ENCODE measurements at regions not wholly inside any gene's neighbourhood (a gene's known extent, or its start where the extent isn't known, plus 50 kb on each side); places are given as distances from the start of the nearest gene placed in this dataset.
A peak's percentile ranks its signal among the peaks of the same experiment; 100 is the strongest.

- WGBS (ENCODE audit: insufficient coverage, low coverage, missing lambda C conversion rate): 2% methylated on average over 2 of the region's 2 CpGs
- intact Hi-C loops (cut with micrococcal nuclease) (no loop called here), in situ Hi-C loops (cut with MboI) (no loop called here)
- H3K9ac ChIP-seq (ENCODE audit: insufficient read depth in 1 of 2, low read depth in 2 of 2, low read length in 2 of 2): no peak overlapping the region
- FAIRE-seq (no peak), DNase-seq (ENCODE audit: extremely low read depth in 1 of 4, low spot score in 3 of 4) (no peak), ATAC-seq (no peak)
- no peak overlapping the region for H2AFZ ChIP-seq (ENCODE audit: low read depth, low read length)
- H3K79me2 ChIP-seq (ENCODE audit: control insufficient read depth, insufficient read depth, low read length): no peaks in the 10 kb centered on the region
- H3K9me1 ChIP-seq (ENCODE audit: control insufficient read depth, insufficient read depth, low read length): no peaks in the 10 kb centered on the region
- no peak overlapping the region for H3K4me2 ChIP-seq (ENCODE audit: insufficient read depth, low read length)
- H3K4me1 ChIP-seq (replicated peaks in 1 of 2; ENCODE audit: control insufficient read depth in 2 of 2, insufficient read depth in 2 of 2, low read length in 2 of 2): no peaks in the 10 kb centered on the region
- H3K4me3 ChIP-seq: no peak overlapping the region
- CTCF ChIA-PET (ENCODE audit: low intra/inter-chr PET ratio): no interaction called here
- no peaks in the 10 kb centered on the region for H3K27me3 ChIP-seq (ENCODE audit: control insufficient read depth in 2 of 2, insufficient read depth in 2 of 2, low read length in 2 of 2)
- BruUV-seq (replicated peaks): no TSS peak
- H3K36me3 ChIP-seq (ENCODE audit: control insufficient read depth, insufficient read depth, low read length): no peaks in the 10 kb centered on the region
- no peaks in the 10 kb centered on the region for H4K20me1 ChIP-seq (replicated peaks; ENCODE audit: control insufficient read depth, insufficient read depth, low read length)
- POLR2A ChIA-PET: no interaction called here
- no peak overlapping the region for H3K27ac ChIP-seq (ENCODE audit: extremely low read depth, low read depth, low read length)
- TF ChIP-seq EP400 (IDR thresholded peaks at IDR 0.05) (no peak), MAFF (IDR thresholded peaks at IDR 0.05; ENCODE audit: low read length) (peak; percentile 16; the same call in 1 of the 2 replicates)
- 0 out of 2 replicates have a peak, but pooled peaks cover 2% of the 10 kb centered on the region for H3K9me3 ChIP-seq (replicated peaks; ENCODE audit: control insufficient read depth, insufficient read depth, low read depth, low read length)
Observed at GRCh38 chr7:126378642-126379041, 874.1 kb downstream of the GRM8 start.

- in situ Hi-C loops (cut with MboI): no loop called here
- no peak overlapping the region for H3K4me2 ChIP-seq (ENCODE audit: insufficient read depth, low read length)
Observed at GRCh38 chr7:126370038-126370668, 882.6 kb downstream of the GRM8 start.

More at GRCh38 chr7:126370038-126370668, 882.6 kb downstream of the GRM8 start:
- FAIRE-seq (no peak), DNase-seq (ENCODE audit: extremely low read depth in 1 of 4, low spot score in 3 of 4) (no peak), ATAC-seq (no peak)
- Histone ChIP-seq H3K9ac (ENCODE audit: insufficient read depth in 1 of 2, low read depth in 2 of 2, low read length in 2 of 2) (no peak overlapping the region), H4K20me1 (replicated peaks; ENCODE audit: control insufficient read depth, insufficient read depth, low read length) (no peaks in the 10 kb centered on the region), H2AFZ (ENCODE audit: low read depth, low read length) (no peak overlapping the region), H3K4me1 (replicated peaks in 1 of 2; ENCODE audit: control insufficient read depth in 2 of 2, insufficient read depth in 2 of 2, low read length in 2 of 2) (no peaks in the 10 kb centered on the region), H3K4me3 (no peak overlapping the region), H3K9me3 (replicated peaks; ENCODE audit: control insufficient read depth, insufficient read depth, low read depth, low read length) (no peaks in the 10 kb centered on the region), H3K27ac (ENCODE audit: extremely low read depth, low read depth, low read length) (no peak overlapping the region), H3K79me2 (ENCODE audit: control insufficient read depth, insufficient read depth, low read length) (no peaks in the 10 kb centered on the region), H3K36me3 (ENCODE audit: control insufficient read depth, insufficient read depth, low read length) (no peaks in the 10 kb centered on the region), H3K9me1 (ENCODE audit: control insufficient read depth, insufficient read depth, low read length) (no peaks in the 10 kb centered on the region), H3K27me3 (ENCODE audit: control insufficient read depth in 2 of 2, insufficient read depth in 2 of 2, low read length in 2 of 2) (no peaks in the 10 kb centered on the region)
- intact Hi-C loops (cut with micrococcal nuclease): loop anchor here (5.0 kb wide), 1 partner anchor 1173 kb away; no protein-coding TSS in a partner anchor
- BruUV-seq (replicated peaks): no TSS peak
- TF ChIP-seq UBTF (IDR thresholded peaks at IDR 0.05; ENCODE audit: borderline replicate concordance in 1 of 2, low read depth in 2 of 2, low read length in 2 of 2): no peak
- 0% methylated on average over 1 of the region's 1 CpG for WGBS (ENCODE audit: insufficient coverage, low coverage, missing lambda C conversion rate)
- ChIA-PET CTCF (ENCODE audit: low intra/inter-chr PET ratio) (no interaction called here), POLR2A (no interaction called here)
